Amygdala (tissue), 56 donors: ENCODE measurements at regions not wholly inside any gene's neighbourhood (a gene's known extent, or its start where the extent isn't known, plus 50 kb on each side); places are given as distances from the start of the nearest gene placed in this dataset.
"Not testable (repeated sequence)": the region's sequence is repeated elsewhere in the genome, so short reads cannot be mapped to it uniquely, and the experiment has no call there.

Experiments
- DNase-seq, 56 donors: peaks; one replicate each; lab custom pipeline; 2025; lab: John Stamatoyannopoulos, UW

- no peak for DNase-seq
Observed at GRCh38 chr1:234924450-234925355, 203.9 kb downstream of the TOMM20 start.

- DNase-seq, result no peak
Observed at GRCh38 chr1:234923626-234924025, 205.0 kb downstream of the TOMM20 start.

- DNase-seq, result no peak
Observed at GRCh38 chr1:234922987-234923386, 205.7 kb downstream of the TOMM20 start.

- no peak for DNase-seq
Observed at GRCh38 chr1:234921266-234922062, 207.2 kb downstream of the TOMM20 start.

GRCh38 chr1:234920843-234921140 lies 207.8 kb downstream of the TOMM20 start:
- DNase-seq, result no peak

GRCh38 chr1:234920136-234920842 lies 208.3 kb downstream of the TOMM20 start:
- no peak for DNase-seq

- no peak for DNase-seq
Observed at GRCh38 chr1:234918961-234919761, 209.5 kb downstream of the TOMM20 start.

- DNase-seq, result no peak
Observed at GRCh38 chr1:234918181-234918841, 210.3 kb downstream of the TOMM20 start.

- no peak for DNase-seq
Observed at GRCh38 chr1:234917495-234918180, 211.0 kb downstream of the TOMM20 start.

- no peak for DNase-seq
Observed at GRCh38 chr1:234916840-234917239, 211.8 kb downstream of the TOMM20 start.

- DNase-seq, result no peak
Observed at GRCh38 chr1:234915924-234916675, 212.5 kb downstream of the TOMM20 start.

- DNase-seq, result no peak
Observed at GRCh38 chr1:234914606-234915290, 213.9 kb downstream of the TOMM20 start.

- no peak for DNase-seq
Observed at GRCh38 chr1:234913771-234914170, 214.9 kb downstream of the TOMM20 start.

GRCh38 chr1:234913278-234913649 lies 215.4 kb downstream of the TOMM20 start:
- DNase-seq, result no peak

- no peak for DNase-seq
Observed at GRCh38 chr1:234912548-234913277, 215.9 kb downstream of the TOMM20 start.

- DNase-seq, result no peak
Observed at GRCh38 chr1:234911787-234912186, 216.8 kb downstream of the TOMM20 start.

GRCh38 chr1:234911136-234911535 lies 217.5 kb downstream of the TOMM20 start:
- not testable (repeated sequence) for DNase-seq
